HCT116 (cell line): ENCODE measurements at regions not wholly inside any gene's neighbourhood (a gene's known extent, or its start where the extent isn't known, plus 50 kb on each side); places are given as distances from the start of the nearest gene placed in this dataset.

ENCODE experiments used
- ATAC-seq: fragments of 200-7000 bp; cut with Tn5 transposase; 2 replicates; pipeline ENCODE4 v1.9.1; 2020; ENCODE audit warnings: mild to moderate bottlenecking, moderate library complexity
- BruUV-seq: library from RNA; stranded (reverse); fragments of 400-500 nt; replicated peaks from 2 replicates; lab custom pipeline; 2021; lab: Mats Ljungman, UMichigan
- CTCF ChIA-PET: fragments of 300-600 bp; sonication (Branson Sonifier 250); formaldehyde crosslinking; loops from one replicate; lab custom pipeline; 2021; ENCODE audit warnings: antibody characterized with exemption; lab: Charles Lee
- POLR2A ChIA-PET: fragments of 300-600, 350-600 bp; sonication (Branson Sonifier 250); formaldehyde crosslinking; loops from one replicate; lab custom pipeline; 2021; ENCODE audit warnings: antibody characterized with exemption; lab: Charles Lee
- RAD21 ChIA-PET, 2 experiments: fragments of 300-600 bp; sonication (Branson Sonifier 250); formaldehyde crosslinking; loops; one replicate each; lab custom pipeline; 2023; ENCODE audit warnings: low total read pairs in 2 of 2; ENCODE audit not compliant: uncharacterized antibody in 2 of 2, unreplicated experiment in 2 of 2, low non-redundant PET in 1 of 2; lab: Charles Lee
- DNase-seq: peaks from one replicate; pipeline ENCODE4 v3.0.0-alpha.2; 2010; ENCODE audit warnings: low read depth, low spot score
- H2AFZ ChIP-seq: fragments of 200-600 bp; shearing (Covaris generic), sonication (generic); 2 replicates; pipeline ENCODE4 v1.6.1; 2017; ENCODE audit warnings: low read depth, mixed run types, mixed read lengths, antibody characterized with exemption, low read length; ENCODE audit not compliant: poor library complexity, severe bottlenecking
- H3K27ac ChIP-seq: 2 replicates; pipeline ENCODE4 v1.5.1; 2012; ENCODE audit warnings: low read depth, low read length
- H3K27me3 ChIP-seq: fragments of 200-600 bp; sonication (generic); 2 replicates; pipeline ENCODE4 v1.6.1; 2016; ENCODE audit warnings: mixed run types, low read length, mixed read lengths; ENCODE audit not compliant: insufficient read depth
- H3K36me3 ChIP-seq, 2 experiments: fragments of 200-500 bp in 1 of 2; fragments of 200-600 bp in 1 of 2; sonication (Bioruptor generic) in 1 of 2; sonication (generic) in 1 of 2; 2 replicates each; pipeline versions ENCODE4 v1.5.1 to v1.6.1; 2014 to 2016; ENCODE audit warnings: low read length in 2 of 2, inconsistent platforms in 1 of 2, mixed read lengths in 1 of 2, mixed run types in 1 of 2; ENCODE audit not compliant: insufficient read depth in 2 of 2, control insufficient read depth in 1 of 2
- H3K4me1 ChIP-seq, 2 experiments: fragments of 200-600 bp in 1 of 2; sonication (generic) in 1 of 2; 2 replicates each; pipeline versions ENCODE4 v1.5.1 to v1.6.1; 2012 to 2017; ENCODE audit warnings: low read length in 2 of 2, inconsistent platforms in 1 of 2, mild to moderate bottlenecking in 1 of 2, mixed read lengths in 1 of 2, mixed run types in 1 of 2, moderate library complexity in 1 of 2; ENCODE audit not compliant: insufficient read depth in 2 of 2, control insufficient read depth in 1 of 2
- H3K4me2 ChIP-seq: fragments of 200-600 bp; sonication (generic); 2 replicates; pipeline ENCODE4 v1.6.1; 2017; ENCODE audit warnings: mixed run types, low read length, mixed read lengths
- H3K4me3 ChIP-seq, 2 experiments: fragments of 200-600 bp in 1 of 2; sonication (generic) in 1 of 2; replicated peaks in 1 of 2; 2 replicates each; pipeline ENCODE4 v1.5.1; 2011 to 2016; ENCODE audit warnings: low read length in 2 of 2, control low read depth in 1 of 2, low read depth in 1 of 2, mild to moderate bottlenecking in 1 of 2, mixed read lengths in 1 of 2, mixed run types in 1 of 2
- H3K79me2 ChIP-seq: fragments of 200-600 bp; sonication (generic); 2 replicates; pipeline ENCODE4 v1.6.1; 2017; ENCODE audit warnings: mild to moderate bottlenecking, mixed run types, low read length, moderate library complexity, mixed read lengths; ENCODE audit not compliant: insufficient read depth
- H3K9ac ChIP-seq: fragments of 200-600 bp; sonication (generic); 2 replicates; pipeline ENCODE4 v1.6.1; 2016; ENCODE audit warnings: low read length, mixed read lengths
- H3K9me2 ChIP-seq: fragments of 200-600 bp; sonication (generic), shearing (Covaris generic); 2 replicates; pipeline ENCODE4 v1.6.1; 2017; ENCODE audit warnings: mixed run types, mild to moderate bottlenecking, moderate library complexity; ENCODE audit not compliant: insufficient read depth
- H3K9me3 ChIP-seq, 2 experiments: fragments of 200-500 bp in 1 of 2; fragments of 200-600 bp in 1 of 2; sonication (Bioruptor generic) in 1 of 2; sonication (generic) in 1 of 2; 2 replicates each; pipeline ENCODE4 v1.6.1; 2014 to 2017; ENCODE audit warnings: low read length in 2 of 2, mixed read lengths in 2 of 2, inconsistent platforms in 1 of 2, low read depth in 1 of 2, mild to moderate bottlenecking in 1 of 2, mixed run types in 1 of 2, moderate library complexity in 1 of 2; ENCODE audit not compliant: control insufficient read depth in 1 of 2, insufficient read depth in 1 of 2
- H4K20me1 ChIP-seq: fragments of 200-600 bp; sonication (generic), shearing (Covaris generic); 2 replicates; pipeline ENCODE4 v1.6.1; 2017; ENCODE audit warnings: mixed run types, mild to moderate bottlenecking, moderate library complexity; ENCODE audit not compliant: insufficient read depth
- CBX3 ChIP-seq: IDR thresholded peaks from 2 replicates; pipeline ENCODE4 v1.6.1; 2012; ENCODE audit warnings: low read depth
- CEBPB ChIP-seq: IDR thresholded peaks from 2 replicates; pipeline ENCODE4 v1.6.1; 2012; ENCODE audit warnings: low read depth
- EGR1 ChIP-seq: IDR thresholded peaks from 2 replicates; pipeline ENCODE4 v1.6.1; 2012; ENCODE audit warnings: low read depth
- EZH2phosphoT487 ChIP-seq: fragments of 200-600 bp; IDR thresholded peaks from 2 replicates; pipeline ENCODE4 v1.6.1; 2018; ENCODE audit warnings: antibody characterized with exemption, borderline replicate concordance
- POLR2AphosphoS5 ChIP-seq: IDR thresholded peaks from 2 replicates; pipeline ENCODE4 v1.6.1; 2011; ENCODE audit warnings: mild to moderate bottlenecking, low read depth, low read length, moderate library complexity
- ZFX ChIP-seq: fragments of 450-650 bp; IDR thresholded peaks from 2 replicates; pipeline ENCODE4 v1.6.1; 2017
- intact Hi-C: fragments of 100-400 bp; cut with micrococcal nuclease; formaldehyde crosslinking; loops from 2 replicates; pipeline ENCODE4 v1.10.0; 2022
- TF ChIP-seq, protein P1 (sequence below): IDR thresholded peaks from 2 replicates; pipeline ENCODE4 v1.6.1; 2012; ENCODE audit warnings: low read depth
- TF ChIP-seq, protein P2 (sequence below): IDR thresholded peaks from 2 replicates; pipeline ENCODE4 v1.6.1; 2011; ENCODE audit warnings: mild to moderate bottlenecking, low read length, moderate library complexity; ENCODE audit not compliant: insufficient replicate concordance; ENCODE audit errors: extremely low read depth

DNA sequence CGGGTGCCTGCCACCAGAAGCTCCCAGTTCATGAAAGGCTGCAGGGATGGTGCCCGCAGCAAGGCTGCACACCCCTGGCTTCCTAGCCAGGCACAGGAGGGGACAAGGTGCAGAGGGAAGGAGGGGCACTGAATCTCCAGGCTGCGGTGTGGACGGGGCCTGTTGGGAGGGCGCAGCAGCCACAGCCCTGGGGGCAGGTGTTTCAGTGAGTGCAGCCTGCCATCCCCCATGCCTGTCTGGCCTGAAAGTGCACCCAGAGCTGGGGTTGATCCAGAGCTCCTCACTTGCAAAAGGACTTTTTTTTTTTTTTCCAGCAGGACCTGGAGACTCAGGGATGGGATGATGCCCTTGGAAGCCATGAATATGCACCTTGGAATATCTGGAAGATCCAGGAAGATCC lies 153.7 kb upstream of the C1orf174 start:
- no peaks in the 10 kb centered on the region for H3K36me3 ChIP-seq
- no peak for ATAC-seq
- no peaks in the 10 kb centered on the region for H3K9me3 ChIP-seq
- H3K79me2 ChIP-seq = no peaks in the 10 kb centered on the region
- no peak overlapping the region for H3K4me3 ChIP-seq
- intact Hi-C loops = no loop called here
- no peak overlapping the region for H3K9ac ChIP-seq
- TF ChIP-seq EZH2phosphoT487 (no peak), ZFX (no peak), CBX3 (no peak), EGR1 (no peak), CEBPB (no peak), POLR2AphosphoS5 (no peak)
- TF ChIP-seq, protein P1, sequence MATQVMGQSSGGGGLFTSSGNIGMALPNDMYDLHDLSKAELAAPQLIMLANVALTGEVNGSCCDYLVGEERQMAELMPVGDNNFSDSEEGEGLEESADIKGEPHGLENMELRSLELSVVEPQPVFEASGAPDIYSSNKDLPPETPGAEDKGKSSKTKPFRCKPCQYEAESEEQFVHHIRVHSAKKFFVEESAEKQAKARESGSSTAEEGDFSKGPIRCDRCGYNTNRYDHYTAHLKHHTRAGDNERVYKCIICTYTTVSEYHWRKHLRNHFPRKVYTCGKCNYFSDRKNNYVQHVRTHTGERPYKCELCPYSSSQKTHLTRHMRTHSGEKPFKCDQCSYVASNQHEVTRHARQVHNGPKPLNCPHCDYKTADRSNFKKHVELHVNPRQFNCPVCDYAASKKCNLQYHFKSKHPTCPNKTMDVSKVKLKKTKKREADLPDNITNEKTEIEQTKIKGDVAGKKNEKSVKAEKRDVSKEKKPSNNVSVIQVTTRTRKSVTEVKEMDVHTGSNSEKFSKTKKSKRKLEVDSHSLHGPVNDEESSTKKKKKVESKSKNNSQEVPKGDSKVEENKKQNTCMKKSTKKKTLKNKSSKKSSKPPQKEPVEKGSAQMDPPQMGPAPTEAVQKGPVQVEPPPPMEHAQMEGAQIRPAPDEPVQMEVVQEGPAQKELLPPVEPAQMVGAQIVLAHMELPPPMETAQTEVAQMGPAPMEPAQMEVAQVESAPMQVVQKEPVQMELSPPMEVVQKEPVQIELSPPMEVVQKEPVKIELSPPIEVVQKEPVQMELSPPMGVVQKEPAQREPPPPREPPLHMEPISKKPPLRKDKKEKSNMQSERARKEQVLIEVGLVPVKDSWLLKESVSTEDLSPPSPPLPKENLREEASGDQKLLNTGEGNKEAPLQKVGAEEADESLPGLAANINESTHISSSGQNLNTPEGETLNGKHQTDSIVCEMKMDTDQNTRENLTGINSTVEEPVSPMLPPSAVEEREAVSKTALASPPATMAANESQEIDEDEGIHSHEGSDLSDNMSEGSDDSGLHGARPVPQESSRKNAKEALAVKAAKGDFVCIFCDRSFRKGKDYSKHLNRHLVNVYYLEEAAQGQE = no peak
- TF ChIP-seq, protein P2, sequence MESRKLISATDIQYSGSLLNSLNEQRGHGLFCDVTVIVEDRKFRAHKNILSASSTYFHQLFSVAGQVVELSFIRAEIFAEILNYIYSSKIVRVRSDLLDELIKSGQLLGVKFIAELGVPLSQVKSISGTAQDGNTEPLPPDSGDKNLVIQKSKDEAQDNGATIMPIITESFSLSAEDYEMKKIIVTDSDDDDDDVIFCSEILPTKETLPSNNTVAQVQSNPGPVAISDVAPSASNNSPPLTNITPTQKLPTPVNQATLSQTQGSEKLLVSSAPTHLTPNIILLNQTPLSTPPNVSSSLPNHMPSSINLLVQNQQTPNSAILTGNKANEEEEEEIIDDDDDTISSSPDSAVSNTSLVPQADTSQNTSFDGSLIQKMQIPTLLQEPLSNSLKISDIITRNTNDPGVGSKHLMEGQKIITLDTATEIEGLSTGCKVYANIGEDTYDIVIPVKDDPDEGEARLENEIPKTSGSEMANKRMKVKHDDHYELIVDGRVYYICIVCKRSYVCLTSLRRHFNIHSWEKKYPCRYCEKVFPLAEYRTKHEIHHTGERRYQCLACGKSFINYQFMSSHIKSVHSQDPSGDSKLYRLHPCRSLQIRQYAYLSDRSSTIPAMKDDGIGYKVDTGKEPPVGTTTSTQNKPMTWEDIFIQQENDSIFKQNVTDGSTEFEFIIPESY = no peak
- TF ChIP-seq, all 23 proteins: peak for 0
- ChIA-PET RAD21 (no interaction called here), CTCF (no interaction called here), POLR2A (no interaction called here)
- Histone ChIP-seq H3K9me2 (no peaks in the 10 kb centered on the region), H4K20me1 (no peaks in the 10 kb centered on the region), H3K4me2 (no peak overlapping the region), H3K27ac (no peak overlapping the region), H2AFZ (no peak overlapping the region), H3K27me3 (no peaks in the 10 kb centered on the region; the same call in 1 of the 2 replicates), H3K4me1 (no peaks in the 10 kb centered on the region)
- DNase-seq = no peak
- no TSS peak for BruUV-seq
